HG03280 (cell line): ENCODE measurements at regions not wholly inside any gene's neighbourhood (a gene's known extent, or its start where the extent isn't known, plus 50 kb on each side); places are given as distances from the start of the nearest gene placed in this dataset.
"Not testable (repeated sequence)": the region's sequence is repeated elsewhere in the genome, so short reads cannot be mapped to it uniquely, and the experiment has no call there.

Experiments
- ATAC-seq: cut with Tn5 transposase; IDR thresholded peaks from one replicate; pipeline ENCODE4 v1.9.1; 2021; ENCODE audit warnings: mild to moderate bottlenecking, moderate library complexity; ENCODE audit not compliant: unreplicated experiment

GRCh38 chr1:224529844-224530243, 86.3 kb upstream of the CNIH3 start:
- ATAC-seq: no peak

GRCh38 chr1:224533517-224533916, 82.6 kb upstream of the CNIH3 start:
- no peak for ATAC-seq

GRCh38 chr1:224534731-224535130, 81.4 kb upstream of the CNIH3 start:
- no peak for ATAC-seq

- ATAC-seq: no peak
Measured at GRCh38 chr1:224535641-224536040, 80.5 kb upstream of the CNIH3 start.

- no peak for ATAC-seq
Measured at GRCh38 chr1:224539971-224540370, 76.1 kb upstream of the CNIH3 start.

- ATAC-seq: no peak
Measured at GRCh38 chr1:224540535-224540934, 75.6 kb upstream of the CNIH3 start.

- ATAC-seq: no peak
Measured at GRCh38 chr1:224541072-224541790, 74.9 kb upstream of the CNIH3 start.

- no peak for ATAC-seq
Measured at GRCh38 chr1:224541901-224542630, 74.1 kb upstream of the CNIH3 start.

GRCh38 chr1:224542783-224543440, 73.2 kb upstream of the CNIH3 start:
- ATAC-seq: no peak

GRCh38 chr1:224543453-224543852, 72.7 kb upstream of the CNIH3 start:
- ATAC-seq: no peak

- ATAC-seq: no peak
Measured at GRCh38 chr1:224544346-224545110, 71.6 kb upstream of the CNIH3 start.

- ATAC-seq: no peak
Measured at GRCh38 chr1:224545571-224545970, 70.5 kb upstream of the CNIH3 start.

GRCh38 chr1:224548676-224549075, 67.4 kb upstream of the CNIH3 start:
- ATAC-seq: no peak

- not testable (repeated sequence) for ATAC-seq
Measured at GRCh38 chr1:224551189-224551588, 64.9 kb upstream of the CNIH3 start.

GRCh38 chr1:224554056-224554455, 62.1 kb upstream of the CNIH3 start:
- no peak for ATAC-seq

- no peak for ATAC-seq
Measured at GRCh38 chr1:224554620-224555259, 61.4 kb upstream of the CNIH3 start.

GRCh38 chr1:224558904-224559303, 57.2 kb upstream of the CNIH3 start:
- no peak for ATAC-seq

- ATAC-seq: no peak
Measured at GRCh38 chr1:224559981-224560728, 56.0 kb upstream of the CNIH3 start.

- ATAC-seq: not testable (repeated sequence)
Measured at GRCh38 chr1:224562881-224563280, 53.2 kb upstream of the CNIH3 start.

GRCh38 chr1:224563666-224564065, 52.5 kb upstream of the CNIH3 start:
- no peak for ATAC-seq
